OCI-LY7 (cell line): ENCODE measurements at regions not wholly inside any gene's neighbourhood (a gene's known extent, or its start where the extent isn't known, plus 50 kb on each side); places are given as distances from the start of the nearest gene placed in this dataset.

Experiments
- CTCF ChIP-seq: fragments of 200-600 bp; sonication (generic); conservative IDR thresholded peaks from 2 replicates; pipeline ENCODE4 v1.5.1; 2014; ENCODE audit warnings: mild to moderate bottlenecking, antibody characterized with exemption, low read length, moderate library complexity, mixed read lengths
- EZH2phosphoT487 ChIP-seq: fragments of 200-600 bp; sonication (generic); IDR thresholded peaks from 2 replicates; pipeline ENCODE4 v1.6.1; 2018; ENCODE audit warnings: low read depth, borderline replicate concordance, mild to moderate bottlenecking, mixed run types, antibody characterized with exemption, low read length, moderate library complexity, mixed read lengths

- no peak for TF ChIP-seq CTCF
- no peak for TF ChIP-seq EZH2phosphoT487
These were observed 120.0 kb downstream of the UQCRFS1 start for GRCh38 chr19:29092712-29093552.
